ENCODE measurements at regions not wholly inside any gene's neighbourhood (a gene's known extent, or its start where the extent isn't known, plus 50 kb on each side); places are given as distances from the start of the nearest gene placed in this dataset.

DNA sequence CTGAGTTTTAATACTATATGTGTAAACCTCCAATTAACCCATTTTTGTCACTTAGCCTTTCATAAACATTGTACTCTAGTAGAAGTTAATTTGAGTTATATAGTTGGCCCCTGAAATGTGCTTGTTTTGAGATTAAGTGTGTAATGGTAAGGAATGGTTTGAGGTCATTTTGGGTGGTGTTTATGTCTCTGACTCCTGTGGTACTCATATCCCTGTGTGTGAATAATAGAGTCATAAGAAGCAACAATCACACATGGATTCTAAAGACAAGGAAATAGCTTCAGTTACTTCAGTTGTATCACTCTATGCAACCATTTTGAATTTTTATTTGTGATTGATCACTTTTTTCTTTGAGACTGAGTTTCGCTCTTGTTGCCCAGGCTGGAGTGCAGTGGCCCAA, 408.5 kb downstream of the MFSD1 start:
- Histone ChIP-seq H3K9me3 (peaks cover 0 to 3% (median 0%) of the 10 kb centered on the region in 8 donors), H3K36me3 (no peaks in the 10 kb centered on the region), H3K4me3 (no peak overlapping the region), H3K27ac (no peak overlapping the region), H3K27me3 (replicated peaks in 1 of 7) (no peaks in the 10 kb centered on the region), H3K4me1 (no peaks in the 10 kb centered on the region)
- TF ChIP-seq POLR2AphosphoS5 (IDR thresholded peaks at IDR 0.05) (no peak), POLR2A (IDR thresholded peaks at IDR 0.05) (no peak)
- TF ChIP-seq, protein P1, sequence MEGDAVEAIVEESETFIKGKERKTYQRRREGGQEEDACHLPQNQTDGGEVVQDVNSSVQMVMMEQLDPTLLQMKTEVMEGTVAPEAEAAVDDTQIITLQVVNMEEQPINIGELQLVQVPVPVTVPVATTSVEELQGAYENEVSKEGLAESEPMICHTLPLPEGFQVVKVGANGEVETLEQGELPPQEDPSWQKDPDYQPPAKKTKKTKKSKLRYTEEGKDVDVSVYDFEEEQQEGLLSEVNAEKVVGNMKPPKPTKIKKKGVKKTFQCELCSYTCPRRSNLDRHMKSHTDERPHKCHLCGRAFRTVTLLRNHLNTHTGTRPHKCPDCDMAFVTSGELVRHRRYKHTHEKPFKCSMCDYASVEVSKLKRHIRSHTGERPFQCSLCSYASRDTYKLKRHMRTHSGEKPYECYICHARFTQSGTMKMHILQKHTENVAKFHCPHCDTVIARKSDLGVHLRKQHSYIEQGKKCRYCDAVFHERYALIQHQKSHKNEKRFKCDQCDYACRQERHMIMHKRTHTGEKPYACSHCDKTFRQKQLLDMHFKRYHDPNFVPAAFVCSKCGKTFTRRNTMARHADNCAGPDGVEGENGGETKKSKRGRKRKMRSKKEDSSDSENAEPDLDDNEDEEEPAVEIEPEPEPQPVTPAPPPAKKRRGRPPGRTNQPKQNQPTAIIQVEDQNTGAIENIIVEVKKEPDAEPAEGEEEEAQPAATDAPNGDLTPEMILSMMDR (IDR thresholded peaks at IDR 0.05 in 8 of 11, conservative IDR thresholded peaks at IDR 0.05 in 3 of 11): no peak
- intact Hi-C loops (cut with DNase I; ENCODE audit: low total_unique reads): no loop called here
- DNase-seq: no peak
- 83 to 100% (median 93%) methylated on average over 1 of the region's 1 CpG for WGBS, 5 donors

DNA sequence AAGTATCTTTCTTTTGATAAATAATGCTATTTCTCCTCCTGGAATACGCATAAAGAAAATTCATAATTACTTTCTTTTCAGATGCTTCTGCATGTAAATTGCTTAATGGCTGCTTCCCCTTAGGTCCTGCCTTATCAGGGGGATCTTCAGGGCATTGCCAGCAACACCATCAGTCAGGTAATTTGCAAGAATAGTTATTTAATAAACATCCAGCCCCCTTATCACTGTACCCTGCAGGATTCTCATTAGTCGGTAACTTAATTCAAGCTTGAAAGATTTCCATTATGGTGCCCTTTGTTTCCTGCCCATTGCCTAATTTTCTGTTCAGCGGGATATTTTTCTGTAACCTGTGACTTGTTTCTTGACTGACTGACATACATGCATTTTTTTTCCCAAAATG, 414.5 kb downstream of the MFSD1 start:
- intact Hi-C loops (cut with DNase I; ENCODE audit: low total_unique reads): no loop called here
- WGBS, 5 donors: 88 to 97% (median 91%) methylated on average over 3 of the region's 3 CpGs
- Histone ChIP-seq H3K27me3 (replicated peaks in 1 of 7) (no peaks in the 10 kb centered on the region), H3K9me3 (no peaks in the 10 kb centered on the region), H3K4me3 (no peak overlapping the region), H3K36me3 (no peaks in the 10 kb centered on the region), H3K27ac (no peak overlapping the region), H3K4me1 (no peaks in the 10 kb centered on the region)
- no peak for TF ChIP-seq POLR2A (IDR thresholded peaks at IDR 0.05)
- no peak for DNase-seq

DNA sequence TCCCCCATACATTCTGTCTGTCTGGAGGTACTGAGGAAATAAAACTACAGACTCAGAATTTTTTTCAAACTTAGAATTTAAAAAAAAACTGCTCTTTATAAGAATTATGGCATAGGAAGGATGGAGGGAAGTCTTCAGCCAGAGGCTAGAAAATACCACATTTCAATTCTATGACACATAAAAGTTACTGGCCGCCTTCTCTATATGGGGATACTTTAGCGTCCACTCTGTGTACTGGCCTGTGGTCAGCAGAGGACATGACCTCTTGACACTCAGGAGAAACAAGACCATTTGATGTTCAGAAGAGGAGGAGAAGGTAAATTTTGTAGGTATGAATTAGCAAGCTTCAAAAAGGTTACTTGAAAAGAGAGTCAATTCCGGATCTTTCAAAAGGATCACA, 417.4 kb downstream of the MFSD1 start:
- no peak for TF ChIP-seq POLR2A (IDR thresholded peaks at IDR 0.05)
- TF ChIP-seq, protein P1 (IDR thresholded peaks at IDR 0.05 in 8 of 11, conservative IDR thresholded peaks at IDR 0.05 in 3 of 11): no peak
- intact Hi-C loops (cut with DNase I; ENCODE audit: low total_unique reads): no loop called here
- DNase-seq: no peak
- Histone ChIP-seq H3K27me3 (replicated peaks in 1 of 7) (no peaks in the 10 kb centered on the region), H3K4me1 (no peaks in the 10 kb centered on the region), H3K9me3 (no peaks in the 10 kb centered on the region), H3K27ac (no peak overlapping the region), H3K36me3 (no peaks in the 10 kb centered on the region), H3K4me3 (no peak overlapping the region)
- WGBS, 5 donors: 91 to 97% (median 94%) methylated on average over 3 of the region's 3 CpGs

DNA sequence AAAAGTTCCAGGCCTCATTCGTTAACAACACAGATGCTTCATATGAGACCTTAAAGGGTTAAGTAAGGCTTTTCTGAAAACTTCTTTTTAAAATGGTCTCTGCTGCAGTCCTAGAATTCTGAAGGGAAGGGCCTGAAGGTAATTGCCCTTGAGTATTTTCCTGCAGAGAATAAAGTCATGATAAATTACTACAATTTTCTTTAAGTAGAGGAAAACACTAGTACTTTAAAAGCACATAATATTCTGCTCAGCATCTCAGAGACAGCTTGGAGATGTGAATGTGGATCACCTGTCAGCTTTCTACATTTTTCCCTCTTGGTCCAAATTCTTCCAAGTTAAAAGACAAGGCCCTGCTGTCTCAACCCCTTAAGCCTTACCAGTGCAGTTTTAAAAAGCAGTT, 419.5 kb downstream of the MFSD1 start:
- 63 to 74% (median 70%) methylated on average over 1 of the region's 1 CpG for WGBS, 5 donors
- Histone ChIP-seq H3K4me1 (no peaks in the 10 kb centered on the region), H3K36me3 (no peaks in the 10 kb centered on the region), H3K27ac (no peak overlapping the region), H3K27me3 (replicated peaks in 1 of 7) (no peaks in the 10 kb centered on the region), H3K4me3 (no peak overlapping the region), H3K9me3 (no peaks in the 10 kb centered on the region)
- TF ChIP-seq POLR2A (IDR thresholded peaks at IDR 0.05) (no peak), POLR2AphosphoS5 (IDR thresholded peaks at IDR 0.05) (no peak)
- TF ChIP-seq, protein P1 (IDR thresholded peaks at IDR 0.05 in 8 of 11, conservative IDR thresholded peaks at IDR 0.05 in 3 of 11): no peak
- no peak for DNase-seq
- intact Hi-C loops (cut with DNase I; ENCODE audit: low total_unique reads): no loop called here

DNA sequence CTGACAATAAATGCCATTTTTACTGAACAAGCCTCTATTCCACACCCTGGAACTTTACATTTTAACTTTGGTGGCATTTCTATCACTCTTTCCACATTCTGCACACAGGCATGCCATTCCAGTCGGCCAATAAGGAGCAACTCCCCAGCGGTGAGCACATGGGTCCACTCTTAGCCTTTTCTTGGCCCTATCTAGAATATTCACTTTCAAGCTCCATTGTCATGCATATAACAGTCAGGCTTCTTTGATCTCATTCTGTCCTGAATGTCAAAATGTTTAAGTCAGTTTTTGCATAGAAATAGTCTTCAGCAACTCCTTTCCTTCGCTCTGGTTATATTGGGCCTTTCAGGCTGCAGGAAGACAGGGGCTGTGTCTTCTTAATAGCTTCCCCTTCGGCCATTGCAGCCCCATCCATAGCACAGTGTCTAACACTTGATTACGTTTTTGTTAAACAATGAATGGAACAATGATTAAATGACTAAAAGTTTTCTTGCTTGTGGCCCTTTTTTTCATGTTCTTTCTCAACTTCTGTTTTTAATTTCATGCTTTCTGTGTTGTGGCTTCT, 427.3 kb downstream of the MFSD1 start:
- TF ChIP-seq, protein P1 (IDR thresholded peaks at IDR 0.05 in 8 of 11, conservative IDR thresholded peaks at IDR 0.05 in 3 of 11): no peak
- no peak for TF ChIP-seq POLR2AphosphoS5 (IDR thresholded peaks at IDR 0.05)
- TF ChIP-seq POLR2A (IDR thresholded peaks at IDR 0.05): no peak
- no peaks in the 10 kb centered on the region for H3K36me3 ChIP-seq
- H3K27me3 ChIP-seq (replicated peaks in 1 of 7): no peaks in the 10 kb centered on the region
- peaks cover 0 to 6% (median 0%) of the 10 kb centered on the region in 8 donors for H3K9me3 ChIP-seq
- H3K4me1 ChIP-seq: no peaks in the 10 kb centered on the region
- WGBS, 5 donors: 71 to 83% (median 79%) methylated on average over 5 of the region's 5 CpGs
- intact Hi-C loops (cut with DNase I; ENCODE audit: low total_unique reads): no loop called here
- no peak for DNase-seq
- H3K27ac ChIP-seq: no peak overlapping the region
- H3K4me3 ChIP-seq: no peak overlapping the region

Measured in spleen (tissue), 11 donors.